SK-N-SH treated with all-trans-retinoic acid at 6 μM for 48 hours (cell line): ENCODE measurements at regions not wholly inside any gene's neighbourhood (a gene's known extent, or its start where the extent isn't known, plus 50 kb on each side); places are given as distances from the start of the nearest gene placed in this dataset.

Experiments used
- ARNTL ChIP-seq: fragments of 450-650 bp; formaldehyde crosslinking; IDR thresholded peaks from 2 replicates; pipeline ENCODE4 v1.5.0; 2020; ENCODE audit warnings: low read depth, mild to moderate bottlenecking, moderate library complexity, borderline replicate concordance
- BACH2 ChIP-seq: fragments of 250-450 bp; sonication (Bioruptor Pico); IDR thresholded peaks from 2 replicates; pipeline ENCODE4 v1.9.0; 2021; ENCODE audit warnings: mild to moderate bottlenecking, borderline replicate concordance
- PATZ1 ChIP-seq: fragments of 250-450 bp; sonication (Bioruptor Pico); IDR thresholded peaks from 2 replicates; pipeline ENCODE4 v1.8.0; 2020; ENCODE audit warnings: mild to moderate bottlenecking, moderate library complexity, borderline replicate concordance
- PPARA ChIP-seq: fragments of 250-450 bp; sonication (Bioruptor Pico); IDR thresholded peaks from 2 replicates; pipeline ENCODE4 v1.5.0; 2020; ENCODE audit warnings: mild to moderate bottlenecking, borderline replicate concordance
- RARB ChIP-seq: fragments of 250-450 bp; sonication (Bioruptor Pico); IDR thresholded peaks from 2 replicates; pipeline ENCODE4 v1.8.0; 2021; ENCODE audit warnings: mild to moderate bottlenecking, moderate library complexity
- ZC3H10 ChIP-seq: fragments of 250-450 bp; sonication (Bioruptor Pico); IDR thresholded peaks from 2 replicates; pipeline ENCODE4 v1.5.1; 2021; ENCODE audit warnings: mild to moderate bottlenecking, moderate library complexity

- TF ChIP-seq BACH2 (CRISPR knock-in tag) (no peak), ARNTL (CRISPR knock-in tag) (no peak), PPARA (CRISPR knock-in tag) (no peak), ZC3H10 (CRISPR knock-in tag) (no peak), RARB (CRISPR knock-in tag) (no peak), PATZ1 (CRISPR knock-in tag) (no peak)
These were observed 1296.9 kb downstream of the RAPGEF2 start for GRCh38 chr4:160399826-160400225.
